Breast epithelium (tissue), 3 donors: ENCODE measurements at regions not wholly inside any gene's neighbourhood (a gene's known extent, or its start where the extent isn't known, plus 50 kb on each side); places are given as distances from the start of the nearest gene placed in this dataset.

ENCODE experiments used
- POLR2A ChIP-seq: fragments of 450-650 bp; IDR thresholded peaks from one replicate; pipeline ENCODE4 v1.6.1; 2016; ENCODE audit warnings: antibody characterized with exemption, mild to moderate bottlenecking, moderate library complexity
- POLR2AphosphoS5 ChIP-seq, 3 donors: sonication (generic); formaldehyde crosslinking; IDR thresholded peaks; one replicate each; pipeline ENCODE4 v1.6.1; 2017; ENCODE audit warnings: antibody characterized with exemption in 3 of 3
- TF ChIP-seq, protein P1 (sequence below), 3 donors: fragments of 450-650 bp; IDR thresholded peaks; one replicate each; pipeline ENCODE4 v1.5.1; 2016 to 2017; ENCODE audit warnings: antibody characterized with exemption in 3 of 3, mild to moderate bottlenecking in 3 of 3, moderate library complexity in 3 of 3

DNA sequence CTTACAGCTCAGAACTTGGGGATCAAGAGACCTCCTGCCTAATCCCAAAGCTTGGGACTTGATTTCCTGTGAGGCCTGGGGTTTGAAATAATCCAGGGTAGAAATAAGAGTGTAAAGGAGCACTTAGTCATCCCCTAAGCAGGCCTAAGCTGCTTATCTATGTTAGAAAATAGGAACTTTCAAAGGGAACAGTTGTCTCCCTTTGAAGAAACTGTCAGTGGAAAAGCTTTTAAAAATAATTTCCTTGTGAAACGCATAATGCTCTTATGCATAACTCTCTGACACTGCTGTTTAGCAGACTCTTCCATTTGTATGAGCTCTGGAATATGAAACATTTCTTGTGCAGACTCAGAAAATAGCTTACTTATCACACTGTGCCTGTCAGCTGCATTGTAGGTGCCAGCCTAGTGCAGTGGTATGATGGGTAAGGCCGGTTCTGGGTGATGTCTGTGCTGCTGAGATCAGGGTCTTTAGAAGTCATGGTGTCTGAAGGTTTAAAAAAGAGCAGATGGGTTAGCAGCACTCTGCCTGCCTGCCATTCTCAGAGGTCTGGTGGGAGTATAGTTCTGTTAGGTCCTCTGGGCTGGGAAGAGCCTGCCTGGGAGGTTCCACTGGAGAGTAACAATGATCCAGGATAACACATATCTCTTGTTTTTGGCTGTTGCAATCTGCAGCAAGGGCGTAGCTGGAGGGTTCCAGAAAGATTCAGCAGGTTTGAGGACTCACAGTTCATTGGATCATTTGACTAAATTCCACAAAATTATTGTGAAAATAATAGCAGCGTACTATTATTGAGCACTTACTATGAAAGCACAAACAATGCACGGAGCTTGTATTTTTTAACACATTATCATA lies 283.2 kb upstream of the MEX3C start:
- TF ChIP-seq POLR2AphosphoS5 (IDR thresholded peaks at IDR 0.05) (no peak), POLR2A (no peak)
- TF ChIP-seq, protein P1, sequence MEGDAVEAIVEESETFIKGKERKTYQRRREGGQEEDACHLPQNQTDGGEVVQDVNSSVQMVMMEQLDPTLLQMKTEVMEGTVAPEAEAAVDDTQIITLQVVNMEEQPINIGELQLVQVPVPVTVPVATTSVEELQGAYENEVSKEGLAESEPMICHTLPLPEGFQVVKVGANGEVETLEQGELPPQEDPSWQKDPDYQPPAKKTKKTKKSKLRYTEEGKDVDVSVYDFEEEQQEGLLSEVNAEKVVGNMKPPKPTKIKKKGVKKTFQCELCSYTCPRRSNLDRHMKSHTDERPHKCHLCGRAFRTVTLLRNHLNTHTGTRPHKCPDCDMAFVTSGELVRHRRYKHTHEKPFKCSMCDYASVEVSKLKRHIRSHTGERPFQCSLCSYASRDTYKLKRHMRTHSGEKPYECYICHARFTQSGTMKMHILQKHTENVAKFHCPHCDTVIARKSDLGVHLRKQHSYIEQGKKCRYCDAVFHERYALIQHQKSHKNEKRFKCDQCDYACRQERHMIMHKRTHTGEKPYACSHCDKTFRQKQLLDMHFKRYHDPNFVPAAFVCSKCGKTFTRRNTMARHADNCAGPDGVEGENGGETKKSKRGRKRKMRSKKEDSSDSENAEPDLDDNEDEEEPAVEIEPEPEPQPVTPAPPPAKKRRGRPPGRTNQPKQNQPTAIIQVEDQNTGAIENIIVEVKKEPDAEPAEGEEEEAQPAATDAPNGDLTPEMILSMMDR (IDR thresholded peaks at IDR 0.05): no peak
